ENCODE measurements at regions not wholly inside any gene's neighbourhood (a gene's known extent, or its start where the extent isn't known, plus 50 kb on each side); places are given as distances from the start of the nearest gene placed in this dataset.

GRCh38 chr3:144275005-144275404 lies 303.4 kb downstream of the DIPK2A start:
- H4K20me1 ChIP-seq (ENCODE audit: insufficient read depth): no peaks in the 10 kb centered on the region
- H3K27me3 ChIP-seq (ENCODE audit: insufficient read depth, low read depth, low read length): no peaks in the 10 kb centered on the region
- no peaks in the 10 kb centered on the region for H3F3A ChIP-seq (ENCODE audit: insufficient read depth, low read length, poor library complexity, severe bottlenecking)
- no peaks in the 10 kb centered on the region for H3K36me3 ChIP-seq (ENCODE audit: insufficient read depth, low read length)
- no peaks in the 10 kb centered on the region for H3K79me2 ChIP-seq (replicated peaks; ENCODE audit: insufficient read depth, low read length)
- TF ChIP-seq RAD21 (conservative IDR thresholded peaks at IDR 0.05): no peak
- no peak for TF ChIP-seq TAF1 (IDR thresholded peaks at IDR 0.05; ENCODE audit: low read depth)
- no peak for TF ChIP-seq EZH2 (IDR thresholded peaks at IDR 0.05; ENCODE audit: borderline replicate concordance, insufficient read depth, low read length, poor library complexity, severe bottlenecking)
- TF ChIP-seq MXI1 (conservative IDR thresholded peaks at IDR 0.05; ENCODE audit: poor library complexity, severe bottlenecking): no peak
- no peak for TF ChIP-seq POLR2AphosphoS5 (IDR thresholded peaks at IDR 0.05)
- TF ChIP-seq, protein P1, sequence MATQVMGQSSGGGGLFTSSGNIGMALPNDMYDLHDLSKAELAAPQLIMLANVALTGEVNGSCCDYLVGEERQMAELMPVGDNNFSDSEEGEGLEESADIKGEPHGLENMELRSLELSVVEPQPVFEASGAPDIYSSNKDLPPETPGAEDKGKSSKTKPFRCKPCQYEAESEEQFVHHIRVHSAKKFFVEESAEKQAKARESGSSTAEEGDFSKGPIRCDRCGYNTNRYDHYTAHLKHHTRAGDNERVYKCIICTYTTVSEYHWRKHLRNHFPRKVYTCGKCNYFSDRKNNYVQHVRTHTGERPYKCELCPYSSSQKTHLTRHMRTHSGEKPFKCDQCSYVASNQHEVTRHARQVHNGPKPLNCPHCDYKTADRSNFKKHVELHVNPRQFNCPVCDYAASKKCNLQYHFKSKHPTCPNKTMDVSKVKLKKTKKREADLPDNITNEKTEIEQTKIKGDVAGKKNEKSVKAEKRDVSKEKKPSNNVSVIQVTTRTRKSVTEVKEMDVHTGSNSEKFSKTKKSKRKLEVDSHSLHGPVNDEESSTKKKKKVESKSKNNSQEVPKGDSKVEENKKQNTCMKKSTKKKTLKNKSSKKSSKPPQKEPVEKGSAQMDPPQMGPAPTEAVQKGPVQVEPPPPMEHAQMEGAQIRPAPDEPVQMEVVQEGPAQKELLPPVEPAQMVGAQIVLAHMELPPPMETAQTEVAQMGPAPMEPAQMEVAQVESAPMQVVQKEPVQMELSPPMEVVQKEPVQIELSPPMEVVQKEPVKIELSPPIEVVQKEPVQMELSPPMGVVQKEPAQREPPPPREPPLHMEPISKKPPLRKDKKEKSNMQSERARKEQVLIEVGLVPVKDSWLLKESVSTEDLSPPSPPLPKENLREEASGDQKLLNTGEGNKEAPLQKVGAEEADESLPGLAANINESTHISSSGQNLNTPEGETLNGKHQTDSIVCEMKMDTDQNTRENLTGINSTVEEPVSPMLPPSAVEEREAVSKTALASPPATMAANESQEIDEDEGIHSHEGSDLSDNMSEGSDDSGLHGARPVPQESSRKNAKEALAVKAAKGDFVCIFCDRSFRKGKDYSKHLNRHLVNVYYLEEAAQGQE (IDR thresholded peaks at IDR 0.05; ENCODE audit: borderline replicate concordance): no peak
- TF ChIP-seq EP300 (conservative IDR thresholded peaks at IDR 0.05; ENCODE audit: poor library complexity, severe bottlenecking): no peak
- TF ChIP-seq SMC3 (conservative IDR thresholded peaks at IDR 0.05; ENCODE audit: poor library complexity): no peak
- no peak overlapping the region for H2AFZ ChIP-seq (ENCODE audit: low read depth, low read length)
- H3K4me2 ChIP-seq (ENCODE audit: low read length): no peak overlapping the region
- no peaks in the 10 kb centered on the region for H3K9me2 ChIP-seq (ENCODE audit: insufficient read depth, low read length)
- no peaks in the 10 kb centered on the region for H3K9me3 ChIP-seq (ENCODE audit: low read length)
- H3K9ac ChIP-seq (ENCODE audit: low read length): no peak overlapping the region
- H3K27ac ChIP-seq (ENCODE audit: low read length): no peak overlapping the region
- H3K4me3 ChIP-seq (ENCODE audit: low read length): no peak overlapping the region

GRCh38 chr3:144282313-144282712 lies 310.7 kb downstream of the DIPK2A start:
- Histone ChIP-seq H3F3A (ENCODE audit: insufficient read depth, low read length, poor library complexity, severe bottlenecking) (no peaks in the 10 kb centered on the region), H3K27ac (ENCODE audit: low read length) (no peak overlapping the region), H3K4me2 (ENCODE audit: low read length) (no peak overlapping the region), H3K27me3 (ENCODE audit: insufficient read depth, low read depth, low read length) (no peaks in the 10 kb centered on the region), H4K20me1 (ENCODE audit: insufficient read depth) (no peaks in the 10 kb centered on the region), H3K9me2 (ENCODE audit: insufficient read depth, low read length) (no peaks in the 10 kb centered on the region), H2AFZ (ENCODE audit: low read depth, low read length) (no peak overlapping the region), H3K36me3 (ENCODE audit: insufficient read depth, low read length) (no peaks in the 10 kb centered on the region), H3K9me3 (ENCODE audit: low read length) (no peaks in the 10 kb centered on the region), H3K4me3 (ENCODE audit: low read length) (no peak overlapping the region), H3K79me2 (replicated peaks; ENCODE audit: insufficient read depth, low read length) (no peaks in the 10 kb centered on the region), H3K9ac (ENCODE audit: low read length) (no peak overlapping the region)
- no peak for TF ChIP-seq TAF1 (IDR thresholded peaks at IDR 0.05; ENCODE audit: low read depth)
- no peak for TF ChIP-seq RAD21 (conservative IDR thresholded peaks at IDR 0.05)
- TF ChIP-seq, protein P1 (IDR thresholded peaks at IDR 0.05; ENCODE audit: borderline replicate concordance): no peak
- TF ChIP-seq MXI1 (conservative IDR thresholded peaks at IDR 0.05; ENCODE audit: poor library complexity, severe bottlenecking): no peak
- TF ChIP-seq EZH2 (IDR thresholded peaks at IDR 0.05; ENCODE audit: borderline replicate concordance, insufficient read depth, low read length, poor library complexity, severe bottlenecking): no peak
- no peak for TF ChIP-seq POLR2AphosphoS5 (IDR thresholded peaks at IDR 0.05)
- TF ChIP-seq EP300 (conservative IDR thresholded peaks at IDR 0.05; ENCODE audit: poor library complexity, severe bottlenecking): no peak
- TF ChIP-seq SMC3 (conservative IDR thresholded peaks at IDR 0.05; ENCODE audit: poor library complexity): no peak
- TF ChIP-seq, protein P2, sequence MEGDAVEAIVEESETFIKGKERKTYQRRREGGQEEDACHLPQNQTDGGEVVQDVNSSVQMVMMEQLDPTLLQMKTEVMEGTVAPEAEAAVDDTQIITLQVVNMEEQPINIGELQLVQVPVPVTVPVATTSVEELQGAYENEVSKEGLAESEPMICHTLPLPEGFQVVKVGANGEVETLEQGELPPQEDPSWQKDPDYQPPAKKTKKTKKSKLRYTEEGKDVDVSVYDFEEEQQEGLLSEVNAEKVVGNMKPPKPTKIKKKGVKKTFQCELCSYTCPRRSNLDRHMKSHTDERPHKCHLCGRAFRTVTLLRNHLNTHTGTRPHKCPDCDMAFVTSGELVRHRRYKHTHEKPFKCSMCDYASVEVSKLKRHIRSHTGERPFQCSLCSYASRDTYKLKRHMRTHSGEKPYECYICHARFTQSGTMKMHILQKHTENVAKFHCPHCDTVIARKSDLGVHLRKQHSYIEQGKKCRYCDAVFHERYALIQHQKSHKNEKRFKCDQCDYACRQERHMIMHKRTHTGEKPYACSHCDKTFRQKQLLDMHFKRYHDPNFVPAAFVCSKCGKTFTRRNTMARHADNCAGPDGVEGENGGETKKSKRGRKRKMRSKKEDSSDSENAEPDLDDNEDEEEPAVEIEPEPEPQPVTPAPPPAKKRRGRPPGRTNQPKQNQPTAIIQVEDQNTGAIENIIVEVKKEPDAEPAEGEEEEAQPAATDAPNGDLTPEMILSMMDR (IDR thresholded peaks at IDR 0.05; ENCODE audit: poor library complexity, severe bottlenecking): no peak
